ENCODE measurements at regions not wholly inside any gene's neighbourhood (a gene's known extent, or its start where the extent isn't known, plus 50 kb on each side); places are given as distances from the start of the nearest gene placed in this dataset.
A peak's percentile ranks its signal among the peaks of the same experiment; 100 is the strongest.
"Not testable (repeated sequence)": the region's sequence is repeated elsewhere in the genome, so short reads cannot be mapped to it uniquely, and the experiment has no call there.

GRCh38 chrX:42832764-42833549, 55.0 kb upstream of the PPP1R2C start:
- DNase-seq = no peak

- not testable (repeated sequence) for DNase-seq
Measured at GRCh38 chrX:42833550-42833940, 55.6 kb upstream of the PPP1R2C start.

GRCh38 chrX:42837101-42837726, 59.3 kb upstream of the PPP1R2C start:
- DNase-seq = no peak

GRCh38 chrX:42837747-42838146, 59.8 kb upstream of the PPP1R2C start:
- DNase-seq = no peak

GRCh38 chrX:42839632-42840031, 61.7 kb upstream of the PPP1R2C start:
- DNase-seq = no peak

GRCh38 chrX:42846741-42847140, 68.8 kb upstream of the PPP1R2C start:
- DNase-seq = no peak

GRCh38 chrX:42855259-42855658, 77.3 kb upstream of the PPP1R2C start:
- DNase-seq = no peak

- DNase-seq = no peak
Measured at GRCh38 chrX:42857766-42858165, 79.8 kb upstream of the PPP1R2C start.

- no peak for DNase-seq
Measured at GRCh38 chrX:42869011-42869410, 91.0 kb upstream of the PPP1R2C start.

GRCh38 chrX:42869659-42870476, 91.9 kb upstream of the PPP1R2C start:
- no peak for DNase-seq

GRCh38 chrX:42886519-42886918, 108.6 kb upstream of the PPP1R2C start:
- no peak for DNase-seq

- DNase-seq = no peak
Measured at GRCh38 chrX:42900947-42901346, 123.0 kb upstream of the PPP1R2C start.

- DNase-seq = no peak
Measured at GRCh38 chrX:42902513-42902912, 124.5 kb upstream of the PPP1R2C start.

- DNase-seq = no peak
Measured at GRCh38 chrX:42920752-42921151, 142.8 kb upstream of the PPP1R2C start.

GRCh38 chrX:42930071-42930470, 152.1 kb upstream of the PPP1R2C start:
- DNase-seq = no peak

- no peak for DNase-seq
Measured at GRCh38 chrX:42930951-42931350, 153.0 kb upstream of the PPP1R2C start.

- no peak for DNase-seq
Measured at GRCh38 chrX:42933187-42933586, 155.2 kb upstream of the PPP1R2C start.

GRCh38 chrX:42934020-42934726, 156.2 kb upstream of the PPP1R2C start:
- DNase-seq = no peak

- no peak for DNase-seq
Measured at GRCh38 chrX:42941671-42942070, 163.7 kb upstream of the PPP1R2C start.

- peak in 2 of 4 experiments; percentile 9 to 40 for DNase-seq
Measured at GRCh38 chrX:42943051-42943974, 165.3 kb upstream of the PPP1R2C start.

- no peak for DNase-seq
Measured at GRCh38 chrX:42944381-42944998, 166.5 kb upstream of the PPP1R2C start.
